HepG2 (cell line): ENCODE measurements at regions not wholly inside any gene's neighbourhood (a gene's known extent, or its start where the extent isn't known, plus 50 kb on each side); places are given as distances from the start of the nearest gene placed in this dataset.

Experiments
- ATAC-seq: fragments of 200-7000 bp; cut with Tn5 transposase; 3 replicates; pipeline ENCODE4 v1.9.1; 2020; ENCODE audit warnings: mild to moderate bottlenecking, moderate library complexity
- BruUV-seq: library from RNA; stranded (reverse); fragments of 400-500 nt; replicated peaks from 2 replicates; lab custom pipeline; 2021; lab: Mats Ljungman, UMichigan
- CTCF ChIA-PET: fragments of 300-600 bp; formaldehyde crosslinking; extraction: SDS; loops from one replicate; lab custom pipeline; 2021; ENCODE audit warnings: low total read pairs, inconsistent platforms, low intra/inter-chr PET ratio; lab: Yijun Ruan, JAX
- POLR2A ChIA-PET: fragments of 350-600 bp; sonication (Branson Sonifier 250); formaldehyde crosslinking; loops from one replicate; lab custom pipeline; 2020; ENCODE audit warnings: antibody characterized with exemption, inconsistent platforms; lab: Yijun Ruan, JAX
- DNase-seq: peaks from one replicate; pipeline ENCODE4 v3.0.0-alpha.2; 2015; ENCODE audit warnings: low spot score
- FAIRE-seq: peaks from 3 replicates; lab custom pipeline; 2011; peaks lifted over from hg19 to GRCh38; lab: Jason Lieb, UNC
- H2AFZ ChIP-seq: one replicate; pipeline ENCODE4 v1.6.1; 2011; ENCODE audit warnings: low read length, inconsistent platforms
- H3K27ac ChIP-seq: fragments of 300-600 bp; 3 replicates; pipeline ENCODE4 v1.8.0; 2011; ENCODE audit warnings: mixed run types, mild to moderate bottlenecking, mixed read lengths, low read length, inconsistent platforms; ENCODE audit not compliant: insufficient read depth; ENCODE audit errors: extremely low read length
- H3K27me3 ChIP-seq, 2 experiments: fragments of 200-600 bp in 1 of 2; 2 replicates in 1 of 2; 3 replicates in 1 of 2; pipeline versions ENCODE4 v1.6.0 to v1.8.0; 2011; ENCODE audit warnings: low read length in 2 of 2, mild to moderate bottlenecking in 2 of 2, moderate library complexity in 2 of 2, inconsistent platforms in 1 of 2; ENCODE audit not compliant: insufficient read depth in 2 of 2, control insufficient read depth in 1 of 2
- H3K36me3 ChIP-seq, 2 experiments: fragments of 200-600 bp in 1 of 2; replicated peaks in 1 of 2; 2 replicates in 1 of 2; 3 replicates in 1 of 2; pipeline versions ENCODE4 v1.5.1 to v1.8.0; 2011; ENCODE audit warnings: low read length in 2 of 2, inconsistent platforms in 1 of 2; ENCODE audit not compliant: insufficient read depth in 2 of 2, control insufficient read depth in 1 of 2
- H3K4me1 ChIP-seq: 2 replicates; pipeline ENCODE4 v1.5.1; 2012; ENCODE audit warnings: low read length, inconsistent platforms; ENCODE audit not compliant: insufficient read depth
- H3K4me2 ChIP-seq: 2 replicates; pipeline ENCODE4 v1.6.0; 2011; ENCODE audit warnings: low read depth, low read length, inconsistent platforms
- H3K4me3 ChIP-seq, 3 experiments: fragments of 200-600 bp in 1 of 3; sonication (generic), shearing (Covaris generic) in 1 of 3; replicated peaks in 1 of 3; 2 replicates each; pipeline ENCODE4 v1.5.1; 2011 to 2016; ENCODE audit warnings: low read length in 3 of 3, inconsistent platforms in 2 of 3, low read depth in 2 of 3, mild to moderate bottlenecking in 2 of 3, control low read depth in 1 of 3, mixed read lengths in 1 of 3; ENCODE audit not compliant: insufficient read depth in 1 of 3
- H3K79me2 ChIP-seq: one replicate; pipeline ENCODE4 v1.6.1; 2011; ENCODE audit warnings: low read length, inconsistent platforms; ENCODE audit not compliant: insufficient read depth
- H3K9ac ChIP-seq: 2 replicates; pipeline ENCODE4 v1.6.0; 2011; ENCODE audit warnings: mild to moderate bottlenecking, low read depth, low read length, inconsistent platforms; ENCODE audit not compliant: insufficient read depth
- H3K9me3 ChIP-seq: 2 replicates; pipeline ENCODE4 v1.5.1; 2012; ENCODE audit warnings: mild to moderate bottlenecking, low read length
- H4K20me1 ChIP-seq: 2 replicates; pipeline ENCODE4 v1.6.0; 2011; ENCODE audit warnings: inconsistent platforms, mild to moderate bottlenecking, low read length, moderate library complexity; ENCODE audit not compliant: insufficient read depth
- HOXA5 ChIP-seq: sonication (generic); formaldehyde crosslinking; IDR thresholded peaks from 2 replicates; pipeline ENCODE4 v1.4.0; 2020; ENCODE audit warnings: missing genetic modification reagents
- IRF9 ChIP-seq: sonication (generic); formaldehyde crosslinking; IDR thresholded peaks from 2 replicates; pipeline ENCODE4 v1.8.0; 2022; ENCODE audit warnings: missing genetic modification reagents, mild to moderate bottlenecking, borderline replicate concordance
- POLR2AphosphoS5 ChIP-seq: IDR thresholded peaks from 2 replicates; pipeline ENCODE4 v1.6.1; 2012; ENCODE audit warnings: low read depth, low read length
- RBAK ChIP-seq: sonication (generic); formaldehyde crosslinking; IDR thresholded peaks from 2 replicates; pipeline ENCODE4 v1.5.1; 2020; ENCODE audit warnings: mild to moderate bottlenecking, missing genetic modification reagents
- TAF15 ChIP-seq: fragments of 200-400 bp; formaldehyde crosslinking; IDR thresholded peaks from one replicate; pipeline ENCODE4 v1.6.1; 2018; ENCODE audit warnings: mild to moderate bottlenecking, low read depth, low read length; ENCODE audit not compliant: poor library complexity, severe bottlenecking
- TEAD3 ChIP-seq: optimal IDR thresholded peaks from 2 replicates; pipeline ENCODE3; 2016; ENCODE audit warnings: borderline replicate concordance
- ZBTB38 ChIP-seq: sonication (generic); formaldehyde crosslinking; IDR thresholded peaks from 2 replicates; pipeline ENCODE4 v1.5.1; 2020; ENCODE audit warnings: mild to moderate bottlenecking, missing genetic modification reagents
- ZFX ChIP-seq: sonication (generic); formaldehyde crosslinking; IDR thresholded peaks from 2 replicates; pipeline ENCODE4 v1.4.0; 2020; ENCODE audit warnings: mild to moderate bottlenecking, low read depth, missing genetic modification reagents, moderate library complexity
- ZNF598 ChIP-seq: sonication (generic); formaldehyde crosslinking; IDR thresholded peaks from 2 replicates; pipeline ENCODE4 v1.5.1; 2020; ENCODE audit warnings: mild to moderate bottlenecking, missing genetic modification reagents, borderline replicate concordance
- ZNF607 ChIP-seq: sonication (generic); formaldehyde crosslinking; IDR thresholded peaks from 2 replicates; pipeline ENCODE4 v1.5.1; 2020; ENCODE audit warnings: missing genetic modification reagents, mild to moderate bottlenecking, borderline replicate concordance
- ZNF687 ChIP-seq: sonication (generic); formaldehyde crosslinking; IDR thresholded peaks from 2 replicates; pipeline ENCODE4 v1.5.1; 2020; ENCODE audit warnings: mild to moderate bottlenecking, missing genetic modification reagents, moderate library complexity
- WGBS: methylation state at CpG from one replicate; pipeline ENCODE4 v1.1.6; 2017; ENCODE audit warnings: low lambda C conversion rate; 5-methylcytosine and 5-hydroxymethylcytosine counted together
- in situ Hi-C: cut with HindIII; loops from 2 replicates; pipeline ENCODE4 v1.10.0; 2017; ENCODE audit warnings: low pct_unique_long_range_greater_than_20kb; ENCODE audit not compliant: extremely low pct_ligation_motif_present
- intact Hi-C: fragments of 100-400 bp; cut with micrococcal nuclease; formaldehyde crosslinking; loops from one replicate; pipeline ENCODE4 v1.10.0; 2022; ENCODE audit not compliant: unreplicated experiment

DNA sequence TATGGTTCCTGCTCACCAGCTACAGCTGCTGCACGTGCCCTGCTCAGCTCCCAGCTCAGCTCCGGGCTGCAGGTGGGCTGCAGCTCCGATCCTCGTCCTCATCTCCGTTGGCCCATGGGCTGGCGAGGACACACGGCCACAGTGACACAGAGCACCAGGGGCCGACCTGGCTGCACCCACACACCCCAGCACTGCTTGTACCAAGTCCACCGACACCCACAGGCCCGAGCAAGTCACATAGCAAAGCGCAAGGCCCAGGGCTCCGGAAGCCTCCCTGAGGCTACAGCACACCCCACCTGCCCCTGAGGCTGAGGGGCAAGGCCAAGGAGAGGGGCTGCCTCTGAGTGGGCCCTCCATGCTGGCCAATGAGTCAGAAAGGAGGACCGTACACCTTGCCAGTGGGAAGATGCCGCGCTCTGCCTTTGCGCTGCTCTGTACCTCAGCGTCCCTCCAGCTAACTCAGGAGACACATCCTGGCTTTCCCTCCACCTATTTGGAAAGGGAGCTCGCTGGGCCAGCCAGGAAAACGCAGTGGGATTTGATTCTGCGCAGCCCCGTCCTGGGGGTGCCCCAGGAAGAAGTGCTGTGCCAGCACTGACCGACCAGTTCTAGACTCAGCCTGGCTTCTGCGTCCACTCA is 124.8 kb downstream of the SIK1 start:
- TF ChIP-seq ZBTB38 (CRISPR knock-in tag) (peak; percentile 29; the same call in 1 of the 2 replicates), HOXA5 (CRISPR knock-in tag) (no peak)
- Histone ChIP-seq H3K4me3 (no peak overlapping the region), H3K4me1 (peaks cover 96% of the 10 kb centered on the region), H3K36me3 (no peaks in the 10 kb centered on the region), H3K4me2 (no peak overlapping the region), H3K27me3 (peaks cover 2 to 26% of the 10 kb centered on the region in 2 experiments; a peak in 4 of 5 replicates), H3K27ac (no peak overlapping the region), H3K9ac (no peak overlapping the region), H3K9me3 (no peaks in the 10 kb centered on the region), H4K20me1 (no peaks in the 10 kb centered on the region), H3K79me2 (no peaks in the 10 kb centered on the region), H2AFZ (no peak overlapping the region)
- FAIRE-seq = no peak
- BruUV-seq = no TSS peak
- ChIA-PET POLR2A (interaction anchor here (1.0 to 3.1 kb wide), 2 partner anchors 9 to 18 kb away, joined by 3 to 39 read pairs; no protein-coding TSS in a partner anchor), CTCF (no interaction called here)
- in situ Hi-C loops = no loop called here
- WGBS = 72% methylated on average over 7 of the region's 23 CpGs
- no peak for ATAC-seq
- DNase-seq = no peak
- intact Hi-C loops = no loop called here

- FAIRE-seq (no peak), DNase-seq (no peak), ATAC-seq (no peak)
- BruUV-seq = no TSS peak
- TF ChIP-seq RBAK (CRISPR knock-in tag) (0 out of 2 replicates have a peak, but pooled peaks have one; percentile 75), TAF15 (peak; percentile 2), POLR2AphosphoS5 (no peak), ZNF607 (CRISPR knock-in tag) (no peak), ZFX (CRISPR knock-in tag) (0 out of 2 replicates have a peak, but pooled peaks have one; percentile 2), IRF9 (CRISPR knock-in tag) (no peak), ZNF687 (CRISPR knock-in tag) (peak; percentile 8; the same call in 1 of the 2 replicates), TEAD3 (CRISPR knock-in tag) (peak; percentile 2), ZNF598 (CRISPR knock-in tag) (no peak)
- in situ Hi-C loops = no loop called here
- Histone ChIP-seq H3K9ac (no peak overlapping the region), H3K79me2 (no peaks in the 10 kb centered on the region), H4K20me1 (no peaks in the 10 kb centered on the region), H3K4me2 (peak overlapping the region; percentile 4; the same call in 1 of the 2 replicates), H3K9me3 (no peaks in the 10 kb centered on the region), H3K4me1 (peaks cover 96% of the 10 kb centered on the region), H2AFZ (no peak overlapping the region), H3K27me3 (peaks cover 2 to 26% of the 10 kb centered on the region in 2 experiments; a peak in 4 of 5 replicates), H3K36me3 (no peaks in the 10 kb centered on the region), H3K4me3 (no peak overlapping the region), H3K27ac (no peak overlapping the region)
- POLR2A ChIA-PET = interaction anchor here (0.5 to 3.1 kb wide), 5 partner anchors 10 to 95 kb away, joined by 3 to 39 read pairs (median 3); no protein-coding TSS in a partner anchor
- WGBS = 76% methylated on average over 9 of the region's 19 CpGs
- CTCF ChIA-PET = no interaction called here
- intact Hi-C loops = no loop called here
Observed at GRCh38 chr21:43301409-43302061, 125.4 kb downstream of the SIK1 start.
